ENCODE measurements at regions not wholly inside any gene's neighbourhood (a gene's known extent, or its start where the extent isn't known, plus 50 kb on each side); places are given as distances from the start of the nearest gene placed in this dataset.

DNA sequence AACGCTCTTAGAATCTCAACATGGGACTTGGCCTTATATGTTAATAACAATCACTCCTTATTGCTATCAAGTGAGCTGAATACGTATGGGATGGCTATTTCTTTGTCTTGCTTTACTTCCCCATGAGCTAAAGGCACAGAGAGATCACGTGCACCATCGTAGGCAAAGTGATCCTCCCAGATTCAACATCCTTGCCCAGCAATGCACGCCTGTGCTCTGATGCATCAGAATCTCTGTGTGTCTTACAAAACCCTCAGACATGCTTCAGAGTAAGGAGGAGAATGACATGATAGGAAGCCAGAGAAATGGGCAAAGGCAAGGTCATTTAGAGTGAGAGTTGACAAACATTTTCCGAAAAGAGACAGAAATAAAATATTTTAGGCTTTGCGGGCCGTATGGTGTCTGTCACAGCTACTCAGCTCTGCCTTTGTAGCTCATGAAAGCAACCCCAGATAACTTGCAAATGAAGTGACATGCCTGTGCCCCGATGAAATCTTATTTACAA, 277.6 kb upstream of the CDH4 start:
- Mint-ChIP-seq H3K27me3 (peaks cover 0 to 11% of the 10 kb centered on the region in 2 donors), H3K4me1 (ENCODE audit: low read depth in 2 of 2) (no peaks in the 10 kb centered on the region), H3K27ac (no peak overlapping the region), H3K4me3 (no peak overlapping the region), H3K9me3 (no peaks in the 10 kb centered on the region), H3K36me3 (peaks cover 4% of the 10 kb centered on the region)
- no peak for ATAC-seq
- no peak for DNase-seq (ENCODE audit: low spot score)

DNA sequence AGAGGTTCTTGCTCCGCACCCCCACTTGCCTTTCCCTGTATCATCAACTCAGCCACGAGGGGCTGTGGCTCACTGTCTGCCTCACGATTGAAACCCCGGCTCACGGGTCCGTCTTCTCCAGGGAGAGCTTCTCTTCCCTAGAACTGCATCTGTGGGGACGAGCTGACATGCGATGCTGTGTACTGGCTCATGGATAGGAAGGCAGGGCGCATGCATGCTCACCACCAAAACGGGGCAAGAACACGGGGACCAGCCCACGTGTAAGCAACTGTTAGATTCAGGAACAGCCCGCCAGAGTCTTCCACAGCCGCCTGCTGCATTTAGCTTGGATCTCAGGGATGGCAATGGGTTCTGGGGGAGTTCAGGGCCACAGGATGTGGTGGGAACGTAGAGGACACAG, 275.9 kb upstream of the CDH4 start:
- Mint-ChIP-seq H3K36me3 (peaks cover 4% of the 10 kb centered on the region), H3K4me1 (ENCODE audit: low read depth in 2 of 2) (no peaks in the 10 kb centered on the region), H3K9me3 (peaks cover 5% of the 10 kb centered on the region), H3K27ac (no peak overlapping the region), H3K27me3 (peaks cover 9 to 12% of the 10 kb centered on the region in 2 donors), H3K4me3 (no peak overlapping the region)
- ATAC-seq: no peak
- no peak for DNase-seq (ENCODE audit: low spot score)

DNA sequence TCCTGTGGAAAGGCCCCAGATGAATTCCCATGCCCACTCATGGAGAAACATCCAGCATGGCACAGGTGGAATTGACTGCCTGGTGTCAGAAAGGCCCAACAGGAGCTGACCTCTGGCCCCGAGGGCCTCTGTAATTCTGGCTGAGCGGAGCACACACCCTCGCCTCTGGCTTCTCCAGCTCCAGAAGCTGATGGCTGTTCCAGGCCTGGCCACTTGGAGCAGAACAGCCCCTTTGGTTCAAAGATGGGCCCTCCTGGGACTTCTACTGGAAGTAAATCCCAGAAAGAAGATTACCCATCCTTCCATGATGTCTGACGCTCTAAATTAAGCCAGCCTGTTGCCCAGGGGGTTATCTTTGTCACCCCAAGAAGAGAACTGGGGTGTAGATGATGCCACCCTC, 275.1 kb upstream of the CDH4 start:
- DNase-seq (ENCODE audit: low spot score): no peak
- Mint-ChIP-seq H3K4me3 (no peak overlapping the region), H3K4me1 (ENCODE audit: low read depth in 2 of 2) (no peaks in the 10 kb centered on the region), H3K9me3 (peaks cover 5% of the 10 kb centered on the region), H3K36me3 (peaks cover 4% of the 10 kb centered on the region), H3K27me3 (peaks cover 9 to 12% of the 10 kb centered on the region in 2 donors), H3K27ac (no peak overlapping the region)
- ATAC-seq: no peak

DNA sequence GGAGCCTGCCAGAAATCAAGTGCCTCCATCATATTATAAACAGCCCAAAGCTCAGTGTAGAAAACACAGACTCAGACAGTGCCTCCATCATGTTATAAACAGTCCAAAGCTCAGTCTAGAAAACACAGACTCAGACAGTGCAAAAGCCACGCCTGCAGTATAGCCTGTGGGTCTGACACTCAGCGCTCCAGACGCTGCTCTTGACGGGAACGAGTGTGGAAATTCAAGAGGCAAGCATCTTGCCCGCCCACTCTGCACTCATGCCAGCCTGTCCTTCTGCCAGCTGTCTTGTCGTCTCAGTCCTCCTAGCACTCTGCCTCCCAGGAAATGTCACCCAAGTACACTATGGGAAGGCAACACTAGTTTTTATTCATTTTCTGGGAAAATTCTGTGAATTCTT, 274.2 kb upstream of the CDH4 start:
- peaks cover 9 to 12% of the 10 kb centered on the region in 2 donors for H3K27me3 Mint-ChIP-seq
- DNase-seq (ENCODE audit: low spot score) (no peak), ATAC-seq (no peak)
- peaks cover 5% of the 10 kb centered on the region for H3K9me3 Mint-ChIP-seq
- H3K27ac Mint-ChIP-seq: no peak overlapping the region
- H3K36me3 Mint-ChIP-seq: peaks cover 4% of the 10 kb centered on the region
- H3K4me1 Mint-ChIP-seq (ENCODE audit: low read depth in 2 of 2): no peaks in the 10 kb centered on the region
- no peak overlapping the region for H3K4me3 Mint-ChIP-seq

DNA sequence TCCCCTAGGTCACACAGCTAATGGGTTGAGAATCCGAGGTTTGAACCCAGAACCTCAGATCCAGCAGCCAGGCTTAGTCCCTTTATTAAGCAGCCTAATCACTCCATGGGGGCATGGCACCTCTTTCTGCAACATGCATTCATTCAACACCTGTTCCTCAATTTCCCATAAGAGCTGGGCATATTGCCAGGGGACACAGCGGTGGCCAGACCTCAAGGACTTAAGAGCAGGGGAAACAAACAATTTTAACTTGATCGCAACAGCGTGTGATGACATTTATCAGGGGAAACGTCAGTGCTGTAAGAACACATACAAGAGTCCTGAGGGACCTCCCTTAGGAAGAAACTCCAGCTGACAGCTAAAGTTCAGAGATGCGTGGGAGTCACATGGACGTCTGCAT, 267.4 kb upstream of the CDH4 start:
- Mint-ChIP-seq H3K27ac (no peak overlapping the region), H3K36me3 (no peaks in the 10 kb centered on the region), H3K4me3 (no peak overlapping the region), H3K9me3 (peaks cover 5% of the 10 kb centered on the region), H3K4me1 (ENCODE audit: low read depth in 2 of 2) (no peaks in the 10 kb centered on the region), H3K27me3 (peaks cover 5 to 18% of the 10 kb centered on the region in 2 donors)
- no peak for ATAC-seq
- no peak for DNase-seq (ENCODE audit: low spot score)

DNA sequence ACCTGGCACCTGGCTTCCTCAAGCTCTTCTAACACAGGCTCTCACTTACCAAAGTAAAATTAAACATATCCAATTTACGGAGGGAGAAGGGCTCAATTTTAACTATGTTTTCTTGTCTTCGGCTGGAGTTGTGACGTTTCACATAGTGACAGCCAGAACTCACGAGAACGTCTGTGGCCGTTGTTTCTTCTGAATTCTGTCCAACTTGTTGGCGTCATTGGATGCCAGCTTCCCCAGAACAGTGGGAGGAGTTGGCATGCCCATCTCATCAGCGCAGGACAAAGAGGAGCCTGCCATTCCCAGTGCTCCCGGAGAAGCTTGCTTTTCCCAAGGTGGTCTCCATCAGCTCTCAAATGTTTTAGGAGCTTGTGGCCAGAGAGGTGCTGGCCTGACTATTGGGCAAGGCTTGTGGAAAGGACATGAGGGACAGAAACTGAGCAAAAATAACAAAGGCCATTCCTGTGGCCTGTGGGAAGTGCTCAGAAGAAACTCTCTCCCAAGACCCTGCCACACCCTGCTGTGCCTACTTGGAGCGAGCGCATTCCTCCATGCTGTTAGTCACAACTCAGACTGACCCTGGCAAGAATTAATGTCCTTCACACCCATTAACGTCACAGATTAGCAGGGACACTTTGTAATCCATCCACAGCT, 265.4 kb upstream of the CDH4 start:
- DNase-seq (ENCODE audit: low spot score): no peak
- no peak overlapping the region for H3K27ac Mint-ChIP-seq
- no peaks in the 10 kb centered on the region for H3K4me1 Mint-ChIP-seq (ENCODE audit: low read depth in 2 of 2)
- ATAC-seq: no peak
- H3K9me3 Mint-ChIP-seq: no peaks in the 10 kb centered on the region
- H3K27me3 Mint-ChIP-seq: peaks cover 5 to 6% of the 10 kb centered on the region in 2 donors
- H3K36me3 Mint-ChIP-seq: no peaks in the 10 kb centered on the region
- H3K4me3 Mint-ChIP-seq: no peak overlapping the region

DNA sequence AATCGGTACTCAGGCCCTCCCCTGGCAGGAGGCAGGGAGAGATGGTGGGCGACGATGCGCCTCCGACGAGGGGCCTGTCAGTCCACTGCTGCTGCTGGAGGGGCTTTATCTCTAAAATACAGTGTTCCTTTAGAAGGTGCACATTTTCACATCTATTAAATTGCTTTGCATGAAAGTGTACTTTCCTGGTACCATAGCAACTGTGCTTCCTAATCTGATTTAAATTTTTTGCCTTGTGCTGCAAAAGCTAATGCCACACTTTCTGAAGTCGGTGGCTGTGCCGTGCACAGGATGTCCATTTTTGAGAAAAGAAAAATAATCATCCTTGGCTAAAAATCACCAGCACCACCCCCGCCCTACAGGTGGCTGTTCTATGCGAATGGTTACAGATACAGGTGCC, 262.0 kb upstream of the CDH4 start:
- H3K4me3 Mint-ChIP-seq: no peak overlapping the region
- no peaks in the 10 kb centered on the region for H3K9me3 Mint-ChIP-seq
- no peaks in the 10 kb centered on the region for H3K36me3 Mint-ChIP-seq
- no peak overlapping the region for H3K27ac Mint-ChIP-seq
- no peak for ATAC-seq
- peaks cover 0 to 4% of the 10 kb centered on the region in 2 donors for H3K27me3 Mint-ChIP-seq
- DNase-seq (ENCODE audit: low spot score): no peak
- H3K4me1 Mint-ChIP-seq (ENCODE audit: low read depth in 2 of 2): no peaks in the 10 kb centered on the region

DNA sequence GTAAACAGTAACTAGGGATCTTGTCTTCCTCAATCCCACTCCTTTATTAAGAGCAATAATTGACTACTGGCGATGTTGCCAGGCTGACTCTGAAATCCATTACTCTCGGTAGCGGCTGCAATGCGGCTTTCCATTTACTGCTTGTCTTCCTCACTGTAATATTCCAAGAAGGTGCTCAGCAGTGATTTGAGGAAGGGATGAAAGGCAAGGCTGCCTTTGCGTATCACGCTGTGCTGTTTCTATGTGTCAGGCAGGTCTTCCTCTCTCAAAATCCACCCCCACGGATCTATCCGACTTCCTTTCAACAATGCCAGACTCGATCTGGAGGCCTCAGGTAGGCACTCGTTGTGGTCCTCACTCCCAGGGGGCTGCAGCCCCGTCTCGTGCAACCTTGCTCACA, 261.4 kb upstream of the CDH4 start:
- Mint-ChIP-seq H3K27me3 (peaks cover 0 to 2% of the 10 kb centered on the region in 2 donors), H3K36me3 (no peaks in the 10 kb centered on the region), H3K27ac (no peak overlapping the region), H3K4me1 (ENCODE audit: low read depth in 2 of 2) (no peaks in the 10 kb centered on the region), H3K9me3 (no peaks in the 10 kb centered on the region), H3K4me3 (no peak overlapping the region)
- no peak for DNase-seq (ENCODE audit: low spot score)
- ATAC-seq: no peak

DNA sequence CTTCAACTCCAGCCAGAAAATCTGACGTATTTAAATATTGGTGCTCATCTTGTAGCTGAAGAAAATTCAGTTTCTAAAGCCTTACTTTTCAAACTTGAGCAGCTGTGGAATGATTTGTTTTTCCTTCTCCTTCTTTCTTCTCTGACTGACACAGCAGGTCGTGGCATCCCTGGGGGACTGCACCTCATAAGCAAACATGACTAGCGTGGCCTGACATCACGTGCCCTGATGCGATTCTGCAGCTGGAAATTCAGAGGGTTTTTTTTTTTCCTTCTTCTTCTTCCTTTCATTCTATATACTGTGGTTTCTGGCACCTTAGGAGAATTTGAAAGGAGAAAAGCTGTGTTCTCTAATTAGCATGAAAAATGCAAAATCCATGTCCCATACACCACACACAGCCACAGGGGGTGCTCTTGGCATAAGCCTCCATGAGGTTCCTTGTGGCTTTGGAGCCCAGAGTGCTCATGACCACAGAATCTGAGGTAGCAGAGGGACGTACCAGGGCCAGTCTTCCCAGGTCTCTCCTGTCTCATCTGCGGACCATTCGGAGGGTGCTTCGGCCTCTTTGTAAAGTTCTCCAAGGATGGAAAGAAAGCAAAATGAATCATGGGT, 258.5 kb upstream of the CDH4 start:
- Mint-ChIP-seq H3K27me3 (peaks cover 0 to 2% of the 10 kb centered on the region in 2 donors), H3K9me3 (no peaks in the 10 kb centered on the region), H3K27ac (no peak overlapping the region), H3K4me1 (ENCODE audit: low read depth in 2 of 2) (no peaks in the 10 kb centered on the region), H3K4me3 (no peak overlapping the region), H3K36me3 (no peaks in the 10 kb centered on the region)
- no peak for DNase-seq (ENCODE audit: low spot score)
- ATAC-seq: no peak

DNA sequence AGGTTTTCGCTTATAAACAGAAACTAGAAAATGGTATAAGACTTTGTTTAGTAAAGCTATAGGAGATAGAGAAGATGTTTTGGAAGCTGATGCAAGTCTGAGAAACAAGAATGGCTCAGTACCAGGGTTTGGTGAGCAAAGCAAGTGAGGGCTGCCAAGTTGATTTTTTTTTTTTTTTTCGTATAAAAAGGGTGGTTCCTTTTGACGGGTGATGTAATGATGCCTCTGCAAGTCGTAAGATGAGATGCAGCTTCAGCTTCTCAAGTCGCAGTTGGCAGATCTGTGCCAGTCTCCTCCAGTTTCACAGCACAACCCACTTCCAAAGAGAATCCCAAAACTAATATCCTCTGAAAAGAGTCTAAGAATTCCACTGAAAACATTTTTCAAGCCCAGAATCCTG, 252.8 kb upstream of the CDH4 start:
- Mint-ChIP-seq H3K4me1 (ENCODE audit: low read depth in 2 of 2) (no peaks in the 10 kb centered on the region), H3K27ac (no peak overlapping the region), H3K9me3 (no peaks in the 10 kb centered on the region), H3K4me3 (no peak overlapping the region), H3K36me3 (no peaks in the 10 kb centered on the region), H3K27me3 (peaks cover 0 to 8% of the 10 kb centered on the region in 2 donors)
- ATAC-seq (no peak), DNase-seq (ENCODE audit: low spot score) (no peak)

DNA sequence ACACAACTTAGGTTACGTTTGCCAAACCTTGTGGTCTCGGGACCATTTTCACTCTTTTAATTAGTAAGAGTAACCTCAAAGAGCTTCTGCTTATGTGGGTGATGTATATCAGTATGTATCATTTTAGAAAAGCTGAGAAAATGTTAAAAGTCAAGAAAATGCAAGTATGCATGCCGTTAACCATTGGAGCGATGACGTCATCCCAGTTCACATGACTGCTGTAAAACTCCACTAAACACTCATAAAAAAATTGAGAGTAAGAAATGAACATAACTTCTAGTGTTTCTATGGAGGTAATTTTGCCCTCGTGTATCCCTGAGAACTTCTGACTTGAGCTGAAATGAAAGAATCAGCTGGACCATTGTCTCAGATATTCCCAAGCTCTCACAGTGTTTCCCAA, 250.0 kb upstream of the CDH4 start:
- ATAC-seq (no peak), DNase-seq (ENCODE audit: low spot score) (no peak)
- H3K4me1 Mint-ChIP-seq (ENCODE audit: low read depth in 2 of 2): no peaks in the 10 kb centered on the region
- no peak overlapping the region for H3K4me3 Mint-ChIP-seq
- no peaks in the 10 kb centered on the region for H3K9me3 Mint-ChIP-seq
- no peaks in the 10 kb centered on the region for H3K36me3 Mint-ChIP-seq
- H3K27me3 Mint-ChIP-seq: peaks cover 6 to 16% of the 10 kb centered on the region in 2 donors
- no peak overlapping the region for H3K27ac Mint-ChIP-seq

DNA sequence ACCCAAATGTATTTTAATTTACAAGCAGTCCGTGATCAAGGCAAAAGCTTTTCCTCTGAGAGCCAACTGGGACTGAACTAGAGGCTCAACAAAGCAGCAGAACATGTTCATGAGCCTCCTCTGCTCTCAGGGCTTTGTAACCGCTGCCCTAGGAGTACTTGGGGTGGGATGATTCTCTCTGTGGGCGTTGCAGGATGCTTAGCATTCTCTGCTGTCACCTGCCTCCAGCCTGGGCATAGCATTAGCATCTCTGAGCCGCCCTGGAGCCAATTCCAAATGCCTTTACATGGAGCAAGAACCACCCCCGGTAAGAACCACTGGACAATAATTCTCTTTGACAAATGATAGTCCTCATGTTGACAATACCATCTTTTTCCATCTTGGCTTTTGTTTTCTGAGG, 237.6 kb upstream of the CDH4 start:
- peaks cover 13 to 23% of the 10 kb centered on the region in 2 donors for H3K27me3 Mint-ChIP-seq
- no peak overlapping the region for H3K4me3 Mint-ChIP-seq
- ATAC-seq (no peak), DNase-seq (ENCODE audit: low spot score) (no peak)
- H3K36me3 Mint-ChIP-seq: no peaks in the 10 kb centered on the region
- no peaks in the 10 kb centered on the region for H3K4me1 Mint-ChIP-seq (ENCODE audit: low read depth in 2 of 2)
- H3K9me3 Mint-ChIP-seq: peaks cover 6% of the 10 kb centered on the region
- no peak overlapping the region for H3K27ac Mint-ChIP-seq

DNA sequence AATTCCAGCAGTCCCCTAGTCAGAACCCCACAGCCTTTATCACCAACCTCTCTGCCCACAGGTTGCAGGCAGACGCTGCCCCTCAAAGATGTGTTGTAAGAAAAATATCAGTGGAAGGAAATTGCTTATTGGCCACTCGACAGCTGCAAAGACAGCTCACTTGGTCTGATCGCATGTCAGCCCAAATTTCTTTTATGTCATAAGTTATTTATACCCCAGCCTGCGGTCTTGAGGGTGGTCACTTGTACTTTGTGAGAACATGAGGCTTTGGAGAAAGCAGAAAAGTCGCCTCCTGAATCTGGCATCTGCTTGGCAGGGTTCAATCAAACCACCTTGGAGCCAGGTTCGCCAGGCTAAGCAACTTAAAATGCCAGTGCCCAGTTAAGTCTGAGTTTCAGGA, 236.5 kb upstream of the CDH4 start:
- no peak overlapping the region for H3K4me3 Mint-ChIP-seq
- H3K27me3 Mint-ChIP-seq: peaks cover 13 to 22% of the 10 kb centered on the region in 2 donors
- H3K36me3 Mint-ChIP-seq: no peaks in the 10 kb centered on the region
- H3K27ac Mint-ChIP-seq: no peak overlapping the region
- no peaks in the 10 kb centered on the region for H3K4me1 Mint-ChIP-seq (ENCODE audit: low read depth in 2 of 2)
- H3K9me3 Mint-ChIP-seq: peaks cover 6% of the 10 kb centered on the region
- ATAC-seq (no peak), DNase-seq (ENCODE audit: low spot score) (no peak)

DNA sequence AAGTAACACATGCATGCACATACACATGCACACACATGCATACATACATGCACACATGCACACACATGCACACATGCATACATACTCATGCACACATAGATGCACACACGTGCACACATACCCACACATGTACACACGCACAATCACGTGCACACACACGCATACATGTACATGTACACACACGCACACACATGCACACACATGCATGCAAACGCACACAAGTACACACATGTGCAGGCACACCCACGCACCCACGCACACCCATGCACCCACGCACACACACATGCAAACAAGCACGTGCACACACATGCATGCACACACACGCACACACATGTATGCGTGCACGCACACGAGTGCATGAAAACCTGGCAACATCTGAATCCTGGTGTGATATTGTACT, 232.7 kb upstream of the CDH4 start:
- ATAC-seq: no peak
- H3K27me3 Mint-ChIP-seq: peaks cover 8 to 23% of the 10 kb centered on the region in 2 donors
- H3K4me1 Mint-ChIP-seq (ENCODE audit: low read depth in 2 of 2): no peaks in the 10 kb centered on the region
- no peak overlapping the region for H3K4me3 Mint-ChIP-seq
- no peaks in the 10 kb centered on the region for H3K36me3 Mint-ChIP-seq
- H3K27ac Mint-ChIP-seq: no peak overlapping the region
- peaks cover 6% of the 10 kb centered on the region for H3K9me3 Mint-ChIP-seq
- DNase-seq (ENCODE audit: low spot score): no peak

DNA sequence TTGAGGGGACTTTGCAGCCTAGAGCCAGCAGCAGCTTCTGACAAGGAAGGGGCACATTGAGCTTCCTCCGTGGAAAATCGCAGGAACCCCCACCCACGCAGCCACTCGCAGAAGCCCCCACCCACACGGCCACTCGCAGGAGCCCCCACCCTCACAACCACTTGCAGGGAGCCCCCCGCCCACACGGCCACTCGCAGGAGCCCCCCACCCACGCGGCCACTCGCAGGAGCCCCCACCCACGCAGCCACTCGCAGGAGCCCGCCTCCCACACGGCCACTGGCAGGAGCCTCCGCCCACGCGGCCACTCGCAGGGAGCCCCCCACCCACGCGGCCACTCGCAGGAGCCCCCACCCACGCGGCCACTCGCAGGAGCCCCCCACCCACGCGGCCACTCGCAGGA, 228.4 kb upstream of the CDH4 start:
- no peaks in the 10 kb centered on the region for H3K36me3 Mint-ChIP-seq

More for the DNA sequence above, 228.4 kb upstream of the CDH4 start:
- DNase-seq (ENCODE audit: low spot score) (no peak), ATAC-seq (no peak)
- Mint-ChIP-seq H3K27ac (no peak overlapping the region), H3K4me1 (ENCODE audit: low read depth in 2 of 2) (no peaks in the 10 kb centered on the region), H3K9me3 (peaks cover 6% of the 10 kb centered on the region), H3K27me3 (peaks cover 3 to 7% of the 10 kb centered on the region in 2 donors), H3K4me3 (no peak overlapping the region)

All from natural killer cell treated with Interleukin-12 subunit alpha and Interleukin-12 subunit beta and Interleukin-15 and Interleukin-18, amount 100 ng/mL, for 72 hours (primary cell).